IMR-90 (cell line): ENCODE measurements at regions not wholly inside any gene's neighbourhood (a gene's known extent, or its start where the extent isn't known, plus 50 kb on each side); places are given as distances from the start of the nearest gene placed in this dataset.

Source experiments
- ATAC-seq: fragments of 200-7000 bp; cut with Tn5 transposase; 2 replicates; pipeline ENCODE4 v1.9.1; 2020; ENCODE audit warnings: low read depth, mild to moderate bottlenecking, moderate library complexity
- BruUV-seq: library from RNA; stranded (reverse); fragments of 400-500 nt; replicated peaks from 2 replicates; lab custom pipeline; 2021; lab: Mats Ljungman, UMichigan
- CTCF ChIA-PET: fragments of 300-600 bp; formaldehyde crosslinking; extraction: SDS; loops from one replicate; lab custom pipeline; 2021; ENCODE audit warnings: antibody characterized with exemption; lab: Yijun Ruan, JAX
- POLR2A ChIA-PET: fragments of 300-600 bp; sonication (Branson Sonifier 250); formaldehyde crosslinking; loops from one replicate; lab custom pipeline; 2022; ENCODE audit warnings: antibody characterized with exemption; ENCODE audit not compliant: unreplicated experiment; lab: Charles Lee
- DNase-seq: peaks from one replicate; pipeline ENCODE4 v3.0.0; 2013
- H2AFZ ChIP-seq: replicated peaks from 2 replicates; pipeline ENCODE3; 2013; ENCODE audit warnings: low read length, mild to moderate bottlenecking; ENCODE audit not compliant: poor library complexity
- H2AK5ac ChIP-seq: 2 replicates; pipeline ENCODE4 v1.6.1; 2013; ENCODE audit warnings: low read depth, low read length, inconsistent platforms
- H2AK9ac ChIP-seq: replicated peaks from 2 replicates; pipeline ENCODE3; 2013; ENCODE audit warnings: mild to moderate bottlenecking, low read depth, low read length, moderate library complexity; ENCODE audit not compliant: poor library complexity
- H2BK120ac ChIP-seq: 2 replicates; pipeline ENCODE4 v1.6.1; 2013; ENCODE audit warnings: low read depth, low read length, inconsistent platforms
- H2BK15ac ChIP-seq: 3 replicates; pipeline ENCODE4 v1.6.1; 2013; ENCODE audit warnings: low read depth, low read length, inconsistent platforms
- H2BK20ac ChIP-seq: 2 replicates; pipeline ENCODE4 v1.6.1; 2013; ENCODE audit warnings: low read depth, mild to moderate bottlenecking, inconsistent platforms, low read length, moderate library complexity
- H2BK5ac ChIP-seq: 2 replicates; pipeline ENCODE4 v1.6.1; 2013; ENCODE audit warnings: mild to moderate bottlenecking, low read depth, low read length, inconsistent platforms; ENCODE audit not compliant: poor library complexity, severe bottlenecking
- H3K14ac ChIP-seq: replicated peaks from 2 replicates; pipeline ENCODE4 v1.6.1; 2013; ENCODE audit warnings: low read depth, low read length, inconsistent platforms
- H3K18ac ChIP-seq: 2 replicates; pipeline ENCODE4 v1.6.1; 2013; ENCODE audit warnings: low read depth, low read length, control low read depth
- H3K23ac ChIP-seq: 2 replicates; pipeline ENCODE4 v1.6.1; 2013; ENCODE audit warnings: low read depth, low read length, inconsistent platforms
- H3K27ac ChIP-seq: 2 replicates; pipeline ENCODE4 v1.5.1; 2013; ENCODE audit warnings: mild to moderate bottlenecking, control low read depth, low read length; ENCODE audit not compliant: insufficient read depth
- H3K27me3 ChIP-seq: 2 replicates; pipeline ENCODE4 v1.6.1; 2013; ENCODE audit warnings: low read length; ENCODE audit not compliant: control insufficient read depth, insufficient read depth
- H3K36me3 ChIP-seq: 2 replicates; pipeline ENCODE4 v1.6.1; 2013; ENCODE audit warnings: low read length, mixed read lengths; ENCODE audit not compliant: control insufficient read depth, insufficient read depth
- H3K4ac ChIP-seq: 2 replicates; pipeline ENCODE4 v1.6.1; 2013; ENCODE audit warnings: low read depth, low read length, inconsistent platforms
- H3K4me1 ChIP-seq: 2 replicates; pipeline ENCODE4 v1.6.1; 2013; ENCODE audit warnings: low read length, mixed read lengths; ENCODE audit not compliant: control insufficient read depth, insufficient read depth
- H3K4me2 ChIP-seq: 2 replicates; pipeline ENCODE4 v1.6.1; 2013; ENCODE audit warnings: low read depth, mild to moderate bottlenecking, control low read depth, low read length, moderate library complexity
- H3K4me3 ChIP-seq: 2 replicates; pipeline ENCODE4 v1.5.1; 2013; ENCODE audit warnings: low read depth, mild to moderate bottlenecking, control low read depth, low read length, moderate library complexity; ENCODE audit not compliant: insufficient read depth
- H3K56ac ChIP-seq: 2 replicates; pipeline ENCODE4 v1.6.1; 2013; ENCODE audit warnings: low read length, inconsistent platforms; ENCODE audit not compliant: insufficient read depth; ENCODE audit errors: extremely low read depth
- H3K79me1 ChIP-seq, 2 experiments: 2 replicates each; pipeline ENCODE4 v1.6.1; 2013; ENCODE audit warnings: low read length in 2 of 2, inconsistent platforms in 1 of 2, low read depth in 1 of 2
- H3K9ac ChIP-seq: 2 replicates; pipeline ENCODE4 v1.6.1; 2013; ENCODE audit warnings: low read depth, low read length, control low read depth
- H3K9me1 ChIP-seq: 2 replicates; pipeline ENCODE4 v1.6.1; 2013; ENCODE audit warnings: low read length, inconsistent platforms; ENCODE audit not compliant: insufficient read depth
- H3K9me3 ChIP-seq: 2 replicates; pipeline ENCODE4 v1.6.1; 2013; ENCODE audit warnings: low read length; ENCODE audit not compliant: control insufficient read depth, insufficient read depth
- H4K20me1 ChIP-seq: 2 replicates; pipeline ENCODE4 v1.6.1; 2013; ENCODE audit warnings: low read length, inconsistent platforms; ENCODE audit not compliant: insufficient read depth
- H4K5ac ChIP-seq: 2 replicates; pipeline ENCODE4 v1.6.1; 2013; ENCODE audit warnings: mild to moderate bottlenecking, low read depth, low read length, control low read depth
- H4K8ac ChIP-seq, 2 experiments: 2 replicates each; pipeline ENCODE4 v1.6.1; 2013; ENCODE audit warnings: low read depth in 2 of 2, low read length in 2 of 2, control low read depth in 1 of 2, inconsistent platforms in 1 of 2
- H4K91ac ChIP-seq: 2 replicates; pipeline ENCODE4 v1.6.1; 2013; ENCODE audit warnings: low read depth, low read length, inconsistent platforms; ENCODE audit not compliant: insufficient read depth
- CEBPB ChIP-seq: IDR thresholded peaks from 2 replicates; pipeline ENCODE4 v1.6.1; 2012; ENCODE audit warnings: low read depth, low read length, improper control_type of control experiment
- MAFK ChIP-seq: IDR thresholded peaks from 2 replicates; pipeline ENCODE4 v1.6.1; 2012; ENCODE audit warnings: low read depth, low read length, improper control_type of control experiment
- POLR2A ChIP-seq: IDR thresholded peaks from 2 replicates; pipeline ENCODE4 v1.6.1; 2012; ENCODE audit warnings: mild to moderate bottlenecking, low read depth, low read length
- WGBS, 2 experiments: methylation state at CpG; one replicate each; pipeline versions ENCODE4 v1.1.5 to v1.1.7; 2013; ENCODE audit warnings: missing lambda C conversion rate in 2 of 2; ENCODE audit not compliant: insufficient read length in 1 of 2; ENCODE audit errors: extremely low coverage in 2 of 2; 5-methylcytosine and 5-hydroxymethylcytosine counted together
- dilution Hi-C: fragments of 300-500 bp; cut with HindIII; formaldehyde crosslinking; loops from one replicate; pipeline ENCODE4 v1.14.3; 2018; ENCODE audit warnings: low sequenced_read_pairs; ENCODE audit not compliant: unreplicated experiment
- in situ Hi-C: fragments of 300-500 bp; cut with MboI; formaldehyde crosslinking; loops from 3 replicates; pipeline ENCODE4 v1.14.3; 2019; ENCODE audit warnings: low sequenced_read_pairs, inconsistent platforms, mixed read lengths
- intact Hi-C: fragments of 100-400 bp; cut with micrococcal nuclease; formaldehyde crosslinking; loops from 2 replicates; pipeline ENCODE4 v1.10.0; 2022

DNA sequence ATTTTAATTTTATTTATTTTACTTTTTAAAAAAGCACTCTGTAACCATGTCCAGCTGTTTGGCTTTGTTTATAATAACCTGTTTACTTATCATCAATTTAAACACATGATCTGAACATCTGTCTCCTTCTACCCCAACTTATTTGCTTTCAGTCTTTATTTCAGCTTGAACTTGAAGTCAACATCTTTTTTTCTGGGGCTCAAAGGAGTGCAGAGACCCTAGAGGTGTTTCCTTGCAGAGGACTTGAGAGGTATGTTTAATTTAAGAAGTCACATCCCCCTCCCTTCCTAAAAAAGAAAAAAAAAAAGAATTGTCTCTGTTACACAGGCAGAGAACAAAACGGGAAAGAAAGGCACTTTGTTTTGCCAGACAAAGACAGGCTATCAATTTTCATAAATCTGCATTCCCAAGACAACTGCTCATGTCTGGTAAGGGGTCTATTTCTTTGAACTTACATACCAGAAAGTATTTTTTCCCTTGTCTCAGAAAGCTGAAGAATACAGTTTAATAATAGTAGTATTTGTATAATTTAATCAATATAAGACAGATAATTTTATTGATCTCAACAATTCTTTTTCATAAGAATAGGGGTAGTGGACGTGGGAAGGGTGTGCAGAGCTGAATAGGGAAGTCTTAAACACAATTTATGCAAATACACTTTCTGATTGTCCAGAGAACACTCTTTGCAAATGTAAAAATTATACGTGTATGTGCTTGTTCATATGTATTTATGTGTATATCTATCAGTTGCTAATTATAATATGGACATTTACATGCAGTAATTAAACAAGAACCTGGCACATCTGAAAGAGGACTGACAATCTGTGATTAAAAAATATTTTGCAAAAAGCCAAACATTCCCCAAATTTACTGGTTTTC lies 109.7 kb upstream of the PDZRN3 start:
- no peak overlapping the region for H2BK20ac ChIP-seq
- H2AFZ ChIP-seq, result no peak overlapping the region
- H2BK15ac ChIP-seq, result no peak overlapping the region
- H2BK5ac ChIP-seq, result no peak overlapping the region
- peaks cover 2% of the 10 kb centered on the region; the same call in 1 of the 2 replicates for H3K4me1 ChIP-seq
- H3K27me3 ChIP-seq, result no peaks in the 10 kb centered on the region
- no peak overlapping the region for H3K56ac ChIP-seq
- ATAC-seq (no peak), DNase-seq (no peak)
- H3K4ac ChIP-seq, result no peak overlapping the region
- no peak overlapping the region for H3K9ac ChIP-seq
- H3K9me3 ChIP-seq, result no peaks in the 10 kb centered on the region
- no peak overlapping the region for H3K4me3 ChIP-seq
- no peak overlapping the region for H3K14ac ChIP-seq
- CTCF ChIA-PET, result interaction anchor here (0.7 kb wide), 1 partner anchor 270 kb away, joined by 5 read pairs; no protein-coding TSS in a partner anchor
- no peak overlapping the region for H2AK9ac ChIP-seq
- dilution Hi-C loops (no loop called here), intact Hi-C loops (no loop called here), in situ Hi-C loops (no loop called here)
- no peaks in the 10 kb centered on the region for H3K79me1 ChIP-seq
- no peak overlapping the region for H3K27ac ChIP-seq
- no peak for TF ChIP-seq CEBPB
- TF ChIP-seq MAFK, result no peak
- TF ChIP-seq POLR2A, result no peak
- no peak overlapping the region for H2AK5ac ChIP-seq
- no peak overlapping the region for H4K5ac ChIP-seq
- POLR2A ChIA-PET, result no interaction called here
- no peaks in the 10 kb centered on the region; the same call in 1 of the 2 replicates for H3K9me1 ChIP-seq
- no peak overlapping the region for H3K23ac ChIP-seq
- no peak overlapping the region for H4K91ac ChIP-seq
- no peaks in the 10 kb centered on the region for H3K36me3 ChIP-seq
- H3K4me2 ChIP-seq, result no peak overlapping the region
- BruUV-seq, result no TSS peak
- no CpG with 5 or more reads among the region's 3 CpGs for WGBS, 2 experiments
- no peak overlapping the region for H4K8ac ChIP-seq
- H2BK120ac ChIP-seq, result no peak overlapping the region
- no peaks in the 10 kb centered on the region for H4K20me1 ChIP-seq
- H3K18ac ChIP-seq, result no peak overlapping the region
